Tibial nerve (tissue), 4 donors: ENCODE measurements at regions not wholly inside any gene's neighbourhood (a gene's known extent, or its start where the extent isn't known, plus 50 kb on each side); places are given as distances from the start of the nearest gene placed in this dataset.

Experiments
- CTCF ChIP-seq, 5 experiments: fragments of 200-600 bp in 3 of 5; fragments of 450-650 bp in 2 of 5; sonication (generic) in 3 of 5; IDR thresholded peaks; one replicate each; pipeline ENCODE4 v1.5.1; 2016 to 2019; ENCODE audit warnings: antibody characterized with exemption in 5 of 5, mild to moderate bottlenecking in 3 of 5, moderate library complexity in 2 of 5
- EP300 ChIP-seq, 2 donors: sonication (generic); formaldehyde crosslinking; IDR thresholded peaks; one replicate each; pipeline ENCODE4 v1.6.1; 2017; ENCODE audit warnings: antibody characterized with exemption in 2 of 2, mild to moderate bottlenecking in 1 of 2
- POLR2A ChIP-seq, 2 donors: fragments of 450-650 bp; IDR thresholded peaks; one replicate each; pipeline ENCODE4 v1.6.1; 2017; ENCODE audit warnings: antibody characterized with exemption in 2 of 2, mild to moderate bottlenecking in 2 of 2, moderate library complexity in 2 of 2

- no peak for TF ChIP-seq POLR2A (IDR thresholded peaks at IDR 0.05)
- TF ChIP-seq CTCF (IDR thresholded peaks at IDR 0.05) = no peak
- no peak for TF ChIP-seq EP300 (IDR thresholded peaks at IDR 0.05)
These were observed 137.6 kb upstream of the DAPK1 start for GRCh38 chr9:87359958-87360601.
